OCI-LY3 (cell line): ENCODE measurements at regions not wholly inside any gene's neighbourhood (a gene's known extent, or its start where the extent isn't known, plus 50 kb on each side); places are given as distances from the start of the nearest gene placed in this dataset.
A peak's percentile ranks its signal among the peaks of the same experiment; 100 is the strongest.

Experiments used
- H2AFZ ChIP-seq: fragments of 200-600, 300-600 bp; shearing (Covaris generic); 2 replicates; pipeline ENCODE4 v1.6.0; 2014; ENCODE audit warnings: antibody characterized with exemption, low read depth, low read length
- H3K27ac ChIP-seq: fragments of 200-600, 300-600 bp; sonication (generic); 2 replicates; pipeline ENCODE4 v1.5.1; 2014; ENCODE audit warnings: mild to moderate bottlenecking, low read length, moderate library complexity, mixed read lengths
- H3K27me3 ChIP-seq: fragments of 200-600, 300-600 bp; sonication (generic); 2 replicates; pipeline ENCODE4 v1.6.1; 2014; ENCODE audit warnings: low read depth, low read length, mixed read lengths
- H3K36me3 ChIP-seq: fragments of 200-600, 300-600 bp; sonication (generic); replicated peaks from 2 replicates; pipeline ENCODE3; 2014; ENCODE audit warnings: low read depth, low read length, mixed read lengths
- H3K4me1 ChIP-seq: fragments of 300-600, 200-600 bp; sonication (generic); 2 replicates; pipeline ENCODE4 v1.6.1; 2014; ENCODE audit warnings: low read length, mixed read lengths
- H3K4me2 ChIP-seq: fragments of 200-600, 300-600 bp; sonication (generic); 2 replicates; pipeline ENCODE4 v1.6.1; 2014; ENCODE audit warnings: low read length, mixed read lengths
- H3K4me3 ChIP-seq: fragments of 300-600, 200-600 bp; sonication (generic); 2 replicates; pipeline ENCODE4 v1.5.1; 2014; ENCODE audit warnings: antibody characterized with exemption, mild to moderate bottlenecking, low read length, moderate library complexity
- H3K79me2 ChIP-seq: fragments of 300-600, 200-600 bp; shearing (Covaris generic); 2 replicates; pipeline ENCODE4 v1.6.1; 2014; ENCODE audit warnings: mild to moderate bottlenecking, low read length, mixed read lengths
- H3K9ac ChIP-seq: fragments of 300-600, 200-600 bp; shearing (Covaris generic); 2 replicates; pipeline ENCODE4 v1.6.0; 2014; ENCODE audit warnings: mild to moderate bottlenecking, low read length, moderate library complexity
- H3K9me3 ChIP-seq: fragments of 200-600, 300-600 bp; shearing (Covaris generic); 2 replicates; pipeline ENCODE4 v1.6.1; 2014; ENCODE audit warnings: low read length, mixed read lengths; ENCODE audit not compliant: insufficient read depth
- H4K20me1 ChIP-seq: fragments of 200-600, 300-600 bp; sonication (generic); 2 replicates; pipeline ENCODE4 v1.6.1; 2016; ENCODE audit warnings: low read length, mixed read lengths; ENCODE audit not compliant: insufficient read depth
- EZH2phosphoT487 ChIP-seq: fragments of 200-600 bp; shearing (Covaris generic); IDR thresholded peaks from 2 replicates; pipeline ENCODE4 v1.6.1; 2018; ENCODE audit warnings: antibody characterized with exemption, mixed run types, low read depth
- TF ChIP-seq, protein P1 (sequence below): fragments of 200-600, 300-600 bp; sonication (generic); IDR thresholded peaks from 2 replicates; pipeline ENCODE4 v1.5.1; 2014; ENCODE audit warnings: antibody characterized with exemption, low read length, low read depth

DNA sequence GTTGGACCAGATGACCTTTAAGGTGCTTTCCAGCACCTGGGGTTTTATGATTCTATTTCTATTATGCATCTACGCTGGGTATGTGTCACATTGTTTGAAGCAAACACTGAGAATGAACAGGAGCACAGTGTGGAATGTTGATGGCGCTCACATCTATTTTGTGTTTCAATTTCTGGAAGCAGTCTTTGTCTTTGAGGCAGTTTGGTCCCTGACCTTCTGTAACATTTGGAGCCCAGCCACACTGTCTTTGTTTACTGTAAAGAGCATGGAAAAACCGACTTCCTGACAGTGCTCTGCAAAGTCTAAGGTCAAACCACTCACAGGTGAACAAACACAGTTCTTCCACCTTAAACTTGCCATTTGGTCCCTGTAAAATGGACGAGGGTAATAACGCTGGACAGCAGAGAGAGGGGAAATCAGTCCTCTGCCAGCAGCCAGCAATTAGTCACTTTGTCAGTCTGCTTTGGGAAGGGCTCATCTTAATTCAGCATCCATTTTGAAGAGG, 155.5 kb downstream of the PRL start:
- Histone ChIP-seq H3K9ac (no peak overlapping the region), H3K9me3 (no peaks in the 10 kb centered on the region), H3K4me3 (no peak overlapping the region), H2AFZ (no peak overlapping the region), H3K36me3 (no peaks in the 10 kb centered on the region), H3K27ac (no peak overlapping the region), H3K4me2 (no peak overlapping the region), H3K4me1 (no peaks in the 10 kb centered on the region), H3K79me2 (no peaks in the 10 kb centered on the region), H3K27me3 (no peaks in the 10 kb centered on the region), H4K20me1 (no peaks in the 10 kb centered on the region)
- TF ChIP-seq, protein P1, sequence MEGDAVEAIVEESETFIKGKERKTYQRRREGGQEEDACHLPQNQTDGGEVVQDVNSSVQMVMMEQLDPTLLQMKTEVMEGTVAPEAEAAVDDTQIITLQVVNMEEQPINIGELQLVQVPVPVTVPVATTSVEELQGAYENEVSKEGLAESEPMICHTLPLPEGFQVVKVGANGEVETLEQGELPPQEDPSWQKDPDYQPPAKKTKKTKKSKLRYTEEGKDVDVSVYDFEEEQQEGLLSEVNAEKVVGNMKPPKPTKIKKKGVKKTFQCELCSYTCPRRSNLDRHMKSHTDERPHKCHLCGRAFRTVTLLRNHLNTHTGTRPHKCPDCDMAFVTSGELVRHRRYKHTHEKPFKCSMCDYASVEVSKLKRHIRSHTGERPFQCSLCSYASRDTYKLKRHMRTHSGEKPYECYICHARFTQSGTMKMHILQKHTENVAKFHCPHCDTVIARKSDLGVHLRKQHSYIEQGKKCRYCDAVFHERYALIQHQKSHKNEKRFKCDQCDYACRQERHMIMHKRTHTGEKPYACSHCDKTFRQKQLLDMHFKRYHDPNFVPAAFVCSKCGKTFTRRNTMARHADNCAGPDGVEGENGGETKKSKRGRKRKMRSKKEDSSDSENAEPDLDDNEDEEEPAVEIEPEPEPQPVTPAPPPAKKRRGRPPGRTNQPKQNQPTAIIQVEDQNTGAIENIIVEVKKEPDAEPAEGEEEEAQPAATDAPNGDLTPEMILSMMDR = no peak
- TF ChIP-seq EZH2phosphoT487 = no peak

- no peak for TF ChIP-seq EZH2phosphoT487
- TF ChIP-seq, protein P1 = no peak
- Histone ChIP-seq H3K9me3 (no peaks in the 10 kb centered on the region), H3K4me1 (no peaks in the 10 kb centered on the region), H2AFZ (no peak overlapping the region), H3K79me2 (no peaks in the 10 kb centered on the region), H3K27me3 (no peaks in the 10 kb centered on the region), H3K27ac (no peak overlapping the region), H3K36me3 (no peaks in the 10 kb centered on the region), H3K4me2 (no peak overlapping the region), H3K4me3 (no peak overlapping the region), H4K20me1 (no peaks in the 10 kb centered on the region), H3K9ac (no peak overlapping the region)
These were observed 154.0 kb downstream of the PRL start for GRCh38 chr6:22142856-22143255.

GRCh38 chr6:22145376-22145775, 151.5 kb downstream of the PRL start:
- Histone ChIP-seq H3K9ac (no peak overlapping the region), H3K27me3 (no peaks in the 10 kb centered on the region), H2AFZ (no peak overlapping the region), H3K4me3 (no peak overlapping the region), H3K27ac (no peak overlapping the region), H3K4me2 (no peak overlapping the region), H3K36me3 (no peaks in the 10 kb centered on the region), H3K4me1 (no peaks in the 10 kb centered on the region), H3K79me2 (no peaks in the 10 kb centered on the region), H3K9me3 (no peaks in the 10 kb centered on the region), H4K20me1 (no peaks in the 10 kb centered on the region)
- TF ChIP-seq, protein P1 = no peak
- no peak for TF ChIP-seq EZH2phosphoT487

GRCh38 chr6:22145823-22146677, 150.8 kb downstream of the PRL start:
- Histone ChIP-seq H3K27ac (no peak overlapping the region), H3K27me3 (no peaks in the 10 kb centered on the region), H3K4me3 (no peak overlapping the region), H3K9ac (no peak overlapping the region), H3K79me2 (no peaks in the 10 kb centered on the region), H3K4me2 (no peak overlapping the region), H3K36me3 (no peaks in the 10 kb centered on the region), H3K4me1 (no peaks in the 10 kb centered on the region), H2AFZ (no peak overlapping the region), H3K9me3 (no peaks in the 10 kb centered on the region), H4K20me1 (no peaks in the 10 kb centered on the region)
- no peak for TF ChIP-seq EZH2phosphoT487
- TF ChIP-seq, protein P1 = 0 out of 2 replicates have a peak, but pooled peaks have one; percentile 20
